HG03139 (cell line): ENCODE measurements at regions not wholly inside any gene's neighbourhood (a gene's known extent, or its start where the extent isn't known, plus 50 kb on each side); places are given as distances from the start of the nearest gene placed in this dataset.

Source experiments
- ATAC-seq: cut with Tn5 transposase; IDR thresholded peaks from one replicate; pipeline ENCODE4 v1.9.1; 2021; ENCODE audit not compliant: unreplicated experiment

GRCh38 chr4:10765386-10765785, 80.8 kb upstream of the CLNK start:
- no peak for ATAC-seq

DNA sequence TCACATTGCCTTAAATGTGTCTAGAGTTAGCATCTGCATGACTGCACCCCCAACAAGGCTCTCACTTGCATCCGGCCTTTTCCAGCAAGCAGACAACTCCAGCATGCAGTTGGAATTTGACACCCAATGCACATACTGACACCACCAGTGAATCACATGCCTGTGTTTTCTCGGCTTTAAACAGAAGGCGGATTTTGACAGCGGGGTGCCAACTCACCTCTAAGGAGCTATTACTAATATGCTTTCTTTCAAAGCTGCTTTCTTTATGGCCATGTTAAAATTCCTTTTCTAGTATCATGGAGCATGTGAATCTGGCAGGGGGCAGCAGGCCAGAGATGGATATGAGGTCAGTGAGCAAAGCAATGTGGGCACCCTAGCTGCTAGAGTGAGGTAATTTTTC, 78.0 kb upstream of the CLNK start:
- no peak for ATAC-seq

- ATAC-seq, result no peak
These were observed 77.3 kb upstream of the CLNK start for GRCh38 chr4:10761903-10762302.

- ATAC-seq, result no peak
These were observed 75.5 kb upstream of the CLNK start for GRCh38 chr4:10760086-10760485.

- no peak for ATAC-seq
These were observed 74.3 kb upstream of the CLNK start for GRCh38 chr4:10758906-10759305.

DNA sequence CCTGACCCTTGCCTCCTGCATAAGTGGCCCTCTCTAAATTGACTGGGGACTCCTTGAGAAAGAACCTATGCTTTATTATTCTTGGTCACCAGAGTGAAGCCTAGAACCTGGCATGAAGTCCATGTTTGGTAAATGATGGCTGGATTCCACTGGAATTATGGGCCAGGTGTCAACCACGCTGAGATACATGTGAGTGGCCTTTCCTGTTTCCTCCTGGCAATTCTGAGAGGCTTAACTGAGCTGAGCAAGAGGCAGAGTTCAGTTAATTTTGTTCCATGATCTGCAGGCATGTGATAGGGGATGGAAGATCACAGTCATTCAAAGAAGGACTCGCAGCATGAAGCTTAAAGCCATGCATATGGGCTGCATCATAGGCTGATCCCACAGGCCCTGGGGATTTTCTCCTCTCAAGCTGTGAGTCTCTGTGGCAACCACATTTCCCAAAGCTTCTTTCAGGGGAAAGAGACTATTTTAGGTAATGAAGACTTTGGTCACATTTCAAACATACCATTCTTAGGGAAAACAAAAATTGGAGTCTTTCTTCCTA, 69.4 kb upstream of the CLNK start:
- ATAC-seq, result no peak

DNA sequence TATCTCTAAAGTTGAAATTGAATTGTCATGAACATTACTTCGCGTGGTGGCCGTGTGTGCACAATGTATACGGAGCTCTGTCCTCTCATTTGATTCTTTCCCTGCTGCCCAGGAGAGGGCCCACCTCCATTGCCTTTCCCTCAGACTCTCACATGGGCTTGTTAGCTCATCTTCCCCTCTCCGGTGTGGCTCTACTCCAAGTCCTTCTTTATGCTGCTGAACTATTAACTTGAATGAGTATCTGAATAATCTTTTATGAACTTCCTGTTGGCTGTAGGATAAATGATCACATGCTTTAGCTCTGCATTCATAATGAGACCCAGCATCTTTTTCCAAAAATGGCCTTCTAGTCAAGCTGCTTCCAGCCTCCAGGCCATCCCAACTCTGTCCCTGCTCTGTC, 68.8 kb upstream of the CLNK start:
- no peak for ATAC-seq

DNA sequence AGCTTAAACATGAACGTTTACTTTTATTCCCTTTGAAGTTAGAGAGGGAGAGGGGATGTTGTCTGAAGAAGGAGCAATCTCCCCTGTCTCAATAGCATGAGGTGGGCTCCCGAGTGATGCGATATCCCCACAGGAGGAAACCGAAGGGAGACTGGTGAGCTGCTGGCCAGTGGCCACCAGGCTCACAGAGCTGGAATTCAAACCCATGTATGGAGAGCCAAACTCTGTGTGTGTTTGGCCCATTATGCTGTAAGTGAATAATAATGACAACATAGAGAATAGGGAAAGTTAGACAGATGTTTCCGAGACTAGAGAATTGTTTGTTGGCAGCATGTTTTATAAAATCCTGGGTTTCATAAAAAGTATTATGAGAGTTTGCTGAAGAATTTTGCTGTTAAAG, 66.1 kb upstream of the CLNK start:
- no peak for ATAC-seq

DNA sequence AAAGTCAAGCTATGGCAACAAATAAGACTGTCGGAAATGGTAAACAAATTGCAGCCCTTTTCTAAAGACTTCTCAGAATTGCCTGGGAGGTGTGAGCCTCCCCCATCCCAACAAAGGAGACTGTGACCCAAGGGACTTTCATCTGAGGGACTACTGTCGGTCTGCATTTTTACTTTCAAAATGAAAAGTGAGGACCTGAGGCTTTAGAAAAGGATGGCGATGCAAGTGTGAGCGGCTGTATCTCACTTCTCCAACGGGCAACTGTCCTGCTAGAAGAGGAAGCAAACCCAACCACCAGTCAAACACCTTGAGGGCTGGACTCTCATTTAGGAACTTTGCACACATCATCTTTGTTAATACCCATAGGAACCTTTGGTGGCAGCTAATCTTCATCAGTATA, 62.6 kb upstream of the CLNK start:
- no peak for ATAC-seq

DNA sequence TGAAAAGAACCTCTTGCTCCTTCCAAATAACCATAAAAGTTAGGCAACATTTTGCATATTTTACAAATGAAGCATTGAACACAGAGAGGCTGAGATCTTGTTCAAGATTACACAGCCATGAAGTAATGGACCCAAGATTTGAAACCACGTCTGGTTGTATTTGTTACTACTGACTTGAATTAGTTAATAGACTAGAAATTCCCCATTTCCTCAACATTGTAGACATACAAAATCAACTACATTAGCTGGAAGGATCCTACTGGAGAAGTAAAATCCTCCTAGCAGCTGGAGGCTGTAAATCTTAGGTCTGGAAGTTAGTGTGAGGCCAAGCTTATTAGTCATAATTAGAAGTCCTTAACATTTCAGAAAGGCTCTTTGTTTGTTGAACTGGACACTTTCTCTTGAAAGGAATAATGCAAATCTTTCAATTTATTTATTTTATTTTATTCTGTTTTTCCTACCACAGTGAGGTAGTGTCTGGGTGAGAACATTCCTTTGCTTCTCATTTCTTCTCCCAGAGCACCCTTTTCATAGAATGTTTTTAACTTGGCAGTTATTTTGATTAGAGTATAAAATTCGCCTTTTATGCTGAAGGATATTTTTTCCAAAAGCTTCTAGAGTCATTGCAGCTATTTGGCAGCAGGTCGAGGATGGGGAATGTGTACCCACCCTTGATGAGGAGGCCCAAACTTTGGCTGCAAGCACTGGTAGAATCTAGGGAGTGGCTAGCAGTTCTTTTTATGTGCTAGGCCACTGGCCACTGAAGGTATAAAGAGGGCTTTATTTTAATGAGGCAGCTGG, 62.0 kb upstream of the CLNK start:
- no peak for ATAC-seq

- peak; percentile 48 for ATAC-seq
These were observed 58.8 kb upstream of the CLNK start for GRCh38 chr4:10743357-10743756.

DNA sequence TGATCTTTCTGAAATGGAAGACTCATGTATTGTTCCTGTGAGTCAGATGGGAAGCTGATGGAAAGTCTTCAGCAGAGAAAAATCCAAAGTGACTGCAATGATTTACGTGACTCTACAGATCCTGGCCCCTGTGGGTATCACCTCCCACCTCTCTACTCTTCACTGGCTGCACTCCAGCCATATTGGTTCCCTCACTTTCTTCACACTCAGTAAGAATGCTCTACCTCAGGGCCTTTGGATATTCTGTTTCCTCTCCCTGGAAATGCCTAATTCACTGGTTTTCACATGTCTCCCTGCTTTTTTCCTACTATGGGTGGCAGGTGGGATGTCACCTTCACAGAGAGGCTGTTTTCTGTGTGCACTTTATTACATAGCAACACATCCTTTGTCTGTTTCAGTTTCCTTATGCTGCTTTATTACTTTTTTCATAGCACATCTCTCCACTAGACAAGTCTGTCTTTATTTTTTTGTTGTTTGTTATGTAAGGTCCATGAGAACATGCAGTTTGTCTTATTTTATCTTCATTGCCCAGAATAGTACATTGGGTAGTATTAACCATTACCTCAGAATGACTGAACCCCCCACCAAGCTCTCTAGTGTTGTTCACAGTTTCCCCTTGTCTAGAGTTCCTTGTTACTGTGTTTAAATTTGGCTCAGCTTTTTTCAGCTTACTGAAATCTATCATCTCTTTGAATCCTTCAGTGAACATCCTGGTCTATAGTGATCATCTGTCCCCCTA, 57.6 kb upstream of the CLNK start:
- peak; percentile 29 for ATAC-seq

GRCh38 chr4:10740891-10741620, 56.5 kb upstream of the CLNK start:
- no peak for ATAC-seq

- no peak for ATAC-seq
These were observed 55.7 kb upstream of the CLNK start for GRCh38 chr4:10740251-10740650.

GRCh38 chr4:10738826-10739489, 54.4 kb upstream of the CLNK start:
- ATAC-seq, result no peak

DNA sequence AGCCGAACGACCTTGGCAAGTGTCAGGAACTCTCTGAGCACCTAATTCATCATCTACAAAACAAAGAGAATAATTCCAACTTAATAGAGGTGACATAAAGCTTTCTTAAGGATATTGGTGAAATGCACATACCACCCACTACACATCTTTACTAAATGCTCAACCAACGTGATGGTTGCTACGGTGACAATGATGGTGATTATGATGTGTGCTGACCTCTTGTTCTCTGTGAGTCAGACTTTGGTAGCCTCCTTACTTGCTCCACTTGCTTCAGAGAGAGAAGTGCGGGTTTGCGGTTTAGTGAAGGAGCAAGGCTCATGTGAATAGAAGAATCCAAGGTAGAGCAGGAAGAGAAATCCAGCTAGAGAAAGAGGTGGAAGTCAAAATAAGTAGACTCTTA, 52.8 kb upstream of the CLNK start:
- no peak for ATAC-seq

DNA sequence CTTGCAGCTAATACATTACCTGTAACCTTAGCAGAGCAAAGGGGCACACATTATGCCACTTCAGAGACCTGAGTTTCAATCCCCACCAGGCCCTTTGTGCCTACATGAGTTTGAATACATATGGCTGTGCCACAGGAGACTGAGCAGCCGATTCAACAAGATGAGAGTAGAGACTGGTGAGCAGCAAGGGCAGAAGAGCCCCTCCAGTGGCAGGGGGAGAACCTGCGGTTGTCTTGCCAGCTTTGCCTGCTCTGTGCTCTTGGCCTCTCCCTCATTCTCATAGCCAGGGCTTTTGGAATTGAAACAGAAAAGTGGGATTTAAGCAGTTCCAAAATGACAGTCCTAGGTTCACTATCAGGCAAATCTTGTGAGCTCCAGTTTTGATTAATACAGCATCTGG, 52.3 kb upstream of the CLNK start:
- no peak for ATAC-seq

- no peak for ATAC-seq
These were observed 51.7 kb upstream of the CLNK start for GRCh38 chr4:10736266-10736665.

DNA sequence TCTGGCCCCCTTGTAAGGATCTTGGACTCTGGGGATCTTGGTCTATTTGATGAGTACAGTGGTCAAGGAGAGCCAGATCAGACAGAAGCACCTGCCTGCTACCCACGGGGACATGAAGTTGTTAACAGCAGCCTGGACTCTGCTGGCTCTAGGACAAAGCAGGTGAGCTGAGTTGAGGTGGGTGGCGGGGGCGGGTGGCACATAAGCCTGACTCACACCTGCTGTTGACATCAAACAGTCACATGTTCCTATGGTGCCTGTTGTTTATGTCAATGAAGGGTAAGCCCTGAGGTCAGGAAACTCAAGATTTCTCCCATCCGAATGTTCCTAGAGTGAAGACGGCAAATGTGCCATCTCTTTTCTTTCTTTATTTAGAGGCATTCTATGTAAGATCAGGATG, 50.1 kb upstream of the CLNK start:
- no peak for ATAC-seq
